8988T (cell line): ENCODE measurements at regions not wholly inside any gene's neighbourhood (a gene's known extent, or its start where the extent isn't known, plus 50 kb on each side); places are given as distances from the start of the nearest gene placed in this dataset.
A peak's percentile ranks its signal among the peaks of the same experiment; 100 is the strongest.
"Not testable (repeated sequence)": the region's sequence is repeated elsewhere in the genome, so short reads cannot be mapped to it uniquely, and the experiment has no call there.

ENCODE experiments used
- DNase-seq: peaks from one replicate; pipeline ENCODE4 v3.0.0; 2011

- DNase-seq: not testable (repeated sequence)
Observed at GRCh38 chr6:4725136-4725760, 51.0 kb upstream of the CDYL start.

GRCh38 chr6:4724727-4725126 lies 51.5 kb upstream of the CDYL start:
- not testable (repeated sequence) for DNase-seq

- no peak for DNase-seq
Observed at GRCh38 chr6:4723383-4723782, 52.8 kb upstream of the CDYL start.

- not testable (repeated sequence) for DNase-seq
Observed at GRCh38 chr6:4721368-4721767, 54.8 kb upstream of the CDYL start.

- DNase-seq: no peak
Observed at GRCh38 chr6:4719491-4719890, 56.7 kb upstream of the CDYL start.

- no peak for DNase-seq
Observed at GRCh38 chr6:4717856-4718255, 58.3 kb upstream of the CDYL start.

GRCh38 chr6:4717124-4717523 lies 59.1 kb upstream of the CDYL start:
- DNase-seq: no peak

GRCh38 chr6:4714961-4715501 lies 61.2 kb upstream of the CDYL start:
- DNase-seq: no peak

- no peak for DNase-seq
Observed at GRCh38 chr6:4712291-4712690, 63.9 kb upstream of the CDYL start.

GRCh38 chr6:4707011-4707410 lies 69.2 kb upstream of the CDYL start:
- no peak for DNase-seq

- no peak for DNase-seq
Observed at GRCh38 chr6:4705809-4706208, 70.4 kb upstream of the CDYL start.

GRCh38 chr6:4703382-4703781 lies 72.8 kb upstream of the CDYL start:
- DNase-seq: no peak

GRCh38 chr6:4698901-4699659 lies 77.1 kb upstream of the CDYL start:
- no peak for DNase-seq

- DNase-seq: no peak
Observed at GRCh38 chr6:4693173-4693970, 82.8 kb upstream of the CDYL start.

- DNase-seq: no peak
Observed at GRCh38 chr6:4692664-4693063, 83.5 kb upstream of the CDYL start.

GRCh38 chr6:4687989-4688947 lies 87.9 kb upstream of the CDYL start:
- DNase-seq: peak; percentile 28

GRCh38 chr6:4687656-4687988 lies 88.6 kb upstream of the CDYL start:
- no peak for DNase-seq

GRCh38 chr6:4682431-4683097 lies 93.6 kb upstream of the CDYL start:
- DNase-seq: no peak

- no peak for DNase-seq
Observed at GRCh38 chr6:4678506-4679300, 97.5 kb upstream of the CDYL start.

GRCh38 chr6:4677751-4678065 lies 98.5 kb upstream of the CDYL start:
- DNase-seq: no peak
